GM18907 (cell line): ENCODE measurements at regions not wholly inside any gene's neighbourhood (a gene's known extent, or its start where the extent isn't known, plus 50 kb on each side); places are given as distances from the start of the nearest gene placed in this dataset.
"Not testable (repeated sequence)": the region's sequence is repeated elsewhere in the genome, so short reads cannot be mapped to it uniquely, and the experiment has no call there.

Experiments used
- ATAC-seq: cut with Tn5 transposase; IDR thresholded peaks from one replicate; pipeline ENCODE4 v1.9.1; 2021; ENCODE audit warnings: mild to moderate bottlenecking, moderate library complexity; ENCODE audit not compliant: unreplicated experiment

DNA sequence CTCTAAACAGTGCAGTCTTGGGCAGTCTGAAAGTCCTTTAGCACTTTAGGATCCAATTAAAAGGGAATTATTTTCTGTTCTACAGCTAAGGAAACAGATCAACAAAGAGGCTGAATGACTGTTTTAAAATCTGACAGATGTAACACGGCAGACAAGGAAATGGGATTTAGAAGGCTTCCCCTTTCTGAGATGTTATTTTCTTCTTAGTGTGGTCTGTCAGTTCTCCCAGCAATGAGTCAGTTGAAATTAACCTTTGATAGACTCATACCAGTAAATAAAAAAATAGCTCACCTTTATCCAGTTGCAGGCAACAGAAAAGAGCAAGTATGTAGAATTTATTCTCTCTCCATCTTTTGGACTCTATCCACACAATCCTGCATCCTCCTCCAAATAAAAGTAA lies 98.1 kb downstream of the NEDD1 start:
- no peak for ATAC-seq

- ATAC-seq = no peak
Observed at GRCh38 chr12:97005646-97006045, 98.6 kb downstream of the NEDD1 start.

DNA sequence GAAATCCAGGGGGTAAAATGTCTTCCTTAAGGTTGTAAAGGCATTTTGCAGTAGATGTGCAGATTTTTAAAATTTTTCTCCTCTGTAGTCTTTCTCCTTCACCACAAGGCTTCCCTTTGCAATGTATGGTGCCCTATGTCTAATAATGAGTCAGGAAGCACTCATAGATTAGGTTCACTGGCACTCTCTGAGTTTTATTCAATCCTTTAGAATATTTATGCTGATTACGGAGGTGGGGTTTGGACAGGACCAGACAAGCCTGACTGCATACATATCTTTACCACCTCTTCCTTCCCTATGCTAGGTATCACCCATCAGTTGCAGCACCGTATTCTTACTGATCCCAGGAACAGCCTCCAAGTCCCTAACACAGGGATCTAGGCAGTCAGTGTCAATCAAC lies 99.5 kb downstream of the NEDD1 start:
- no peak for ATAC-seq

DNA sequence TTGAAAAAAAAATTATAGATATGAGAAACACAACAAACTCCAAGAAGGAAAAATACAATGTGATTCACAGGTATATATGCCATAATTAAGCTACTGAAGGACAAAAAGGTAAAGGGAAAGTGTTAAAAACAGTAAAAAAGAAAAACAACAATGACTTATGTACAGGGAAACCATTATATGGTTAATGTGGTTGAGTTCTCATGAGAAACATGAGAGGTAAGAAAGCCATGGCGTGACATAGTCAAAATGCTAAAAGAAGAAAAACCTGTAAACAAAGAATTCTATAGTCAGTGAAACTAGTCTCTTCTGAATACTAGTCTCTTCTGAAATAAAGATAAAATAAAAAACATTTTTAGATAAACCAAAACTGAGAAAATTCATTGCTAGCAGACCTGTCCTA lies 109.1 kb downstream of the NEDD1 start:
- ATAC-seq = no peak

- ATAC-seq = no peak
Observed at GRCh38 chr12:97017213-97017612, 110.2 kb downstream of the NEDD1 start.

DNA sequence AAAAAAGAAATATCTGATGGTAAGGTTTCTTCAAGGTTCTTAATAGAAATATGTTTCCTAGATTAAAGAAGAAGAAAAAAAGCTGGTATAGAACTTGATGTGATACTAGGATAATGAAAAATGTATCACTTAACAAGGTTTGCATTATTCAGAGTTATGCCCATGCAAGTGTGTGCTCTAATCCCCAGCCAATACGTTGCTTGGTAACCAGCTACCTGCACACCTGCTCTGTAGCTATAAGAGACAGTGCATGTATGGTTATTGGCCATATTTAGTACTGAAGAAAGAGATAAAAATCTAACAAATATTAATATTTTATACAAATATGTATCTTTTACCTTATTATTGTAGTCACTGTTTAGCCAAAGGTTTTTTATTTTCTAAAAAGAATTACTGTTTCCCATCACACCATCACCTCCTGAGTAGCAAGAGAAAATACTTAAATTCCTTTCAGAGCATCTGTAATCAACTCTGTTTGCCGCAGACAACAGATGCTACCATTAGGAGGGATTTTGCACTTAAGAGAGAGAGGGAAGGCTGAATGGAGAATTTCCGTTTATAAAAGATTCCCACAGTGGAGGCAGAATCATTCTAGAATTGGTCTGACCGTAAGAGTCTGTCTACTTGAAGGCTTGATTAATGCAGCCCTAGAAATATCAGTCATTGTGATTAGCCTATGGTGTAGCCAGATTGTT lies 115.6 kb downstream of the NEDD1 start:
- ATAC-seq = no peak

DNA sequence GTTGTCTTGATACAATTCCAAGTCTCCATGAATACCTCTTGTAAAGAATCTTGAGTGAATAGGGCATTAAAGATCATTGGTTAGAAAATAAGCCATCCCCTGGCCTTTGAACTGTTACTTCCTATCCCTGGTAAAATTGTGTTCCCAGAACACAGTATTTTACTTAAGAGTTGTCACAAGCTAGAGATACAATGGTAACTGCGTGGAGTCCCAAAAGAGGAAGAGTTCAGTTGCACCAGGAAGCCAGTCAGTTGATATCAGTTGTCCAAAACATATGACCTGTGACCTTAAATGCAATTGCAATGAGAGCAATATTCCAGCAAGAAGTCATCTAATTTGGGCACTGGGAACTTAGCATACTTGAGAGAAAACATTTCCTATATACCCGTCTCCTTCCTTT lies 117.3 kb downstream of the NEDD1 start:
- ATAC-seq = no peak

GRCh38 chr12:97026901-97027300 lies 119.8 kb downstream of the NEDD1 start:
- no peak for ATAC-seq

GRCh38 chr12:97027482-97027881 lies 120.4 kb downstream of the NEDD1 start:
- ATAC-seq = no peak

- ATAC-seq = no peak
Observed at GRCh38 chr12:97038131-97038530, 131.1 kb downstream of the NEDD1 start.

DNA sequence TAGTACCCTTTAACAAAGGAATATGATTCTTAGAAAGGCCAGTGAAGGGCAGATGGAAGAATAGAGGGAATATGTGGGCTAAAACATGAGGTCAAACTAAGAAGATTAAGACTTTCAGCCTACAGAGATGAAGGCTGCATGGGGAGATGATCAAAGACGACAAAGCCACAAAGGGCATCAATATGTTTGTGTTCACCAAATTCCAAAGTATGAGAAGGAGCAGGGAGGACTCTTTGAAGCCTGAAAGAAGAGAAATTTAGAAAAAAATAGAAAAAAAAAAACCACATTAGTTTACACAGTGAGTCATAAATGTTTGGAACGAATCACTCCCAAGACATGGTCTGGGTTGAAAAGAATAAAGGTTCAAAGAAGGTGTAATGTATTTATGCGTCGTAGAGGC lies 131.8 kb downstream of the NEDD1 start:
- no peak for ATAC-seq

- ATAC-seq = no peak
Observed at GRCh38 chr12:97046901-97047300, 139.8 kb downstream of the NEDD1 start.

DNA sequence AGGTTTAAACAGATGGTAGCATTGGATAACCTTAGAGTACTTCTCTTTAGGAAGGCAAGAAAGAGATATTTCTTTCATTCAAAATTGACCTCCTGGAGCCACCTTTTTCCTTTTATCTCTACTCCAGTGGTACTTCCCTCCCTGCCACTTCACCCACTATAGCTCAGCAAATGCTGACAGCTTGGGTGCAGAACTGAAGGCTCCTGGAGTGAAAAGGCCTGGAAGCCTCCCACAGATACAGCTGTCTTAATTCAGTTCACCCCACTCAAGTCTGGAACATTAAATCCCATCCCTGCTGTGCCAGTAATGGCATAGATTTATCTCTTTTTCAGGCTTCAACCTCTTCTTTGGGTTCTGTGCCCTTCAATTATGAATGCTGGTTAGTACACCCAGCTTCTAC lies 140.3 kb downstream of the NEDD1 start:
- no peak for ATAC-seq

GRCh38 chr12:97048421-97049035 lies 141.5 kb downstream of the NEDD1 start:
- no peak for ATAC-seq

GRCh38 chr12:97050509-97050908 lies 143.5 kb downstream of the NEDD1 start:
- no peak for ATAC-seq

DNA sequence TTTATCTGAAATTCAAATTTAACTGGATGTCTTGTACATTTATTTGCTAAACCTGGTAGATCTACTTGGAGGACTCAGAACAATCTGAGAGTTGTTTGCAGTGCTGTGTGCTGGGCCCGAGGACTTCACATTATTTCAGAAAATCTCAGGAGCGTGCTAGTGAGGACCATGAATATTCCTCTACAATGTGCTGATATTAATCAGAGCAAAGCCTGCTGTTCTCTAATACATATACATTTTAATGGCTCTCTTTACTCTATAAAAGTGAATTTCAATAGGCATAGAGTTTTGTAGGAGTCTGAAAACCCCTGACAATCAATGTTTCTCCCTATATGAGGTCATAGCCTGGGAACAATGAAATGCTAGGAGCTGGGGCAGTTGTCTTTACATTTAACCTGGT lies 144.3 kb downstream of the NEDD1 start:
- ATAC-seq = no peak

DNA sequence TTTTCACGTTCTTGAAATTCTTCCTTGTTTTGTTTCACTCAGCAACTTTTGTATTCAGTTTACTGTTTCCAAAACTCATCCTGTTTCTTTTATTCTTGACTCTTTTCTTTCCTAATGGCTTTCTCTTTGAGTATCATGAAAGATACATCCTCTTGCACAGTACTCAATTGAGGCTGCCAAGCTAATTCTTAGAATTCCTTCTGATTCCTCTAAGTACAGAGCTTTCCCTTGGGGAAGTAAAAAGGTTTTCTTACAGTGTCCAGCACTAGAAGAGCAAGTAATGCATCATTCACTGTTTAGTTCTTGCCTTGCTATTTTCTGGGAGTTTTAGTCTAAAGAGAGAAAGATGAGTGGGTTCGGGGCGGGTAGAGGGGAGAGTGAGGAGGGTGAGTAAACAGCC lies 154.1 kb downstream of the NEDD1 start:
- ATAC-seq = no peak

GRCh38 chr12:97063292-97063935 lies 156.4 kb downstream of the NEDD1 start:
- ATAC-seq = no peak

DNA sequence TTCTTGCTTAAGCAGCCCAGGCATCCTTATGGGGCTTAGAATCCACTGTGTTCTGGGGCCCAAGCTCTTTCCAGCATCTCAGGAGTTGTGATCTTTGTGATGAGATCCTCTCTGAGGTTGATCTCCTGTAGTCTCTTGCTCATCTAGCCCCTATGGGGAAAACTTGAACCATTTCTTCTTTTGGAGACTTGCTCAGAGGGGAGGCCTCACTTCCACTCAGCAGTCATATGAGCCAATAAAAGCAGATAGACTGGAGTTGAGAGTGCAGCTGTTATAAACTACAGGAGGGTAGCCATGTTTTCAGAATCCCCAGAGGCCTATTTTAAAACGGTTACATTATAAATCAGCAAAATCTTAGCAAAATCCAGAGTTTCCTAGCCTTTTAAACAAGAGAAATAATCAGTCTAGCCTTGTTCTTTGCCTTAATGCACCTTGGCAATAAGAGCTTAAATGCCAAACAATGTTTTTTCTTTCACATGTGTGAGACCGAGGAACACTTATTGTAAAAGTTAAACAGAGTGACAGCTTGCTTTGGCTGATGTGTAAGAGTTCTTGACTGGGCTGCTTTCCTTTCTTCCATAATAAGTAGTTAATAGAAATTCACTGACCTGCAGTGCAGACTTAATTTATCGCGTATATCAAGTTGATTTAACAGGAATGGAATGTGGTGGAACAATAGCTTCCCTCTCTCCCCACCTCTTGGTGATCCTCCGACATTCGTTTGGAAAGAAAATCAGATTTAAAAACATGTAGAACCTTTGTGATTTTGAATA lies 168.3 kb downstream of the NEDD1 start:
- no peak for ATAC-seq

GRCh38 chr12:97075934-97076630 lies 169.0 kb downstream of the NEDD1 start:
- no peak for ATAC-seq

GRCh38 chr12:97076912-97077311 lies 169.9 kb downstream of the NEDD1 start:
- ATAC-seq = not testable (repeated sequence)
